ENCODE measurements at regions not wholly inside any gene's neighbourhood (a gene's known extent, or its start where the extent isn't known, plus 50 kb on each side); places are given as distances from the start of the nearest gene placed in this dataset.
A peak's percentile ranks its signal among the peaks of the same experiment; 100 is the strongest.
"Not testable (repeated sequence)": the region's sequence is repeated elsewhere in the genome, so short reads cannot be mapped to it uniquely, and the experiment has no call there.

DNA sequence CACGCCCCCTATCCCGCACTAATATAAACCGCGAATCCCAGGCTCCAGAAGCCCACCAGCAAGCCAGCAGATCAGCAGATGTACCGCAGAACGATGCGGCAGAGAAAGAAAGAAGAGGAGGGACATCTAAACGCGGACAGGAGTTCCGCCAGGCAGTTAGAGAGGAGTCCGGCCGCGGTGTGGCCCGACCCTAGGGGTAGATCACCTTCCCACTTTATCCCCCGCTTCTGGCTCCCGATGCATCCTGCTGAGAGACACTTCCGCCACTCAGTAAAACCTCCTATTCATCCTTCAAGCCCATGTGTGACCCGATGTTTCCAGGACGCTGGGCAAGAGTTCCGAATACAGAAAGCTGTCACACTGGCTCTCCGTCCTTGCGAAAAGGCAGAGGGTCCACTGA, 1046.8 kb downstream of the SLITRK5 start:
- DNase-seq (ENCODE audit: low read depth) = no peak

DNA sequence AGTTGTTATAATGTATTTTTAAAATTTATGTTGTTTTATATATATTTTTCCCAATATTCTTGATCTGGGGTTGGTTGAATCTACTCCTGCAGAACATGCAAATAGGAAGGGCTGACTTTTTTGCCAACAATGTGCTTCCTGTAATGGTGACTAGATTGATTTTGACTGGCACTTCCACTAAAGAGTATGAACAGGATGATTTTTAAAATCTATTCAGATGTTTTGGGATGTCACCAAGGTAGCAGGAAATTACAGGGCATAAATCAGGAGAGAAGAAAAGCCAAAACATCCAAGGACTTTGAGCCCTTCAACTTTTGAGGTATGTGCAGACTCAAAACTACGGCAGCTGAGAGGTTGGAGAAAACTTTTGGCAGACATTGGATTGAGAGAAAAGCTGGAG, 1047.6 kb downstream of the SLITRK5 start:
- DNase-seq (ENCODE audit: low read depth) = no peak

DNA sequence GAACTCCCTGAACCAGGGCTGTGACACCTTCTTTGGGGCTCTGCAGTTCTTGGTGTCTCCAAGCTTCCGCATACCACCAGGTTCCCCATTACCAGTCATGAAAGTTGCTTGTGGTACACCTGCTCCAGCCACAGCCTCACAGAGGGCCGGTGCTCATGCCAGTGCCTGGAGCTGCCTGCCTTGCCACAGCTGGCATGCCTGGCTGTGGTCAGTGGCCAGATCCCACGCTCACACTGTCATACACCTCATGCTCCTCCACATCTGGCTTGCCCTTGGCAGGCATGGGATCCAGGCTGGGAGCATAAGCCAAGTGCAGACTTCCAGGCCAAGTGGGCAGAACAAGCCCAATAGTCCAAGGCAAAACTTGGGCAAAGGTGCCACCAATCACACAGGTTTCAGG, 1054.9 kb downstream of the SLITRK5 start:
- DNase-seq (ENCODE audit: low read depth) = no peak

- not testable (repeated sequence) for DNase-seq (ENCODE audit: low read depth)
These were observed 1056.1 kb downstream of the SLITRK5 start for GRCh38 chr13:88727236-88727635.

DNA sequence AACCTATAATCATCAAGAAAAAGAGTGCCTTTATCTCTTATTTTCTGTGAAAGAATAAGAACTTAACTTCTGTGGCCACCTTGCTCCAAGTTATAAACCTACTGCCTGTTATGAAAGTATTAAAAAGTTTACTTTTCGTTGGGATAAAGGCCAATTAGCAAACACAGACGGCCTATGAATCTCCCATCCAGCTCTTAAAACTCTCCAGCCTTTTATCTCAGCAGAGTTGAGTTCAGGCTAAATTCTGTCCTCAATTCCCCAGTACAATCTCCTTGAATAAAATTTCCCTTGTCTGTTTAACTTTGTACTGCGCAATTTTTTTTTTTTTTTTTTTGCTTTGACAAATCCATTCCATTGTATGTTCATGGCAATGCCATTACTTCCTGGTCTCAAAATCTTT, 1058.4 kb downstream of the SLITRK5 start:
- DNase-seq (ENCODE audit: low read depth) = no peak

GRCh38 chr13:88736026-88736425, 1064.9 kb downstream of the SLITRK5 start:
- DNase-seq (ENCODE audit: low read depth) = no peak

- no peak for DNase-seq (ENCODE audit: low read depth)
These were observed 1068.0 kb downstream of the SLITRK5 start for GRCh38 chr13:88739195-88739594.

- DNase-seq (ENCODE audit: low read depth) = no peak
These were observed 1073.1 kb downstream of the SLITRK5 start for GRCh38 chr13:88744289-88744688.

DNA sequence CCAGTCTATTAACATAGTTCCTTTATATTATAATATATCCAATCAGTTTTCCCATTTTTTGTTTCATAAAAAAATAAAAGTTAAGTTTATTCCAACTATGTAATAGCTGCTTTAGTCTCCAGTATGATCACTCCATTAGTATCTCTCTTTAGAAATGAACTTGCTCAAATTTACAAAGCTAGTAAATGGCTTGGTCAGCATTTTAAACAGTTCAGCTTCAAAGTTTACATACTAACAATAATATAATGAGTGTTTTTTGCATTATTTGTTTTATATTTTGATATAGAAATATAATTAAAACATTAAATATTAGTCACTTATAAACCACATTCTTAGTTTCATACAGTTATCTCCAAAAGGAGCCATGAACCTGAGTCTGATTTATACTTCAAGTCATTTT, 1073.8 kb downstream of the SLITRK5 start:
- DNase-seq (ENCODE audit: low read depth) = no peak

DNA sequence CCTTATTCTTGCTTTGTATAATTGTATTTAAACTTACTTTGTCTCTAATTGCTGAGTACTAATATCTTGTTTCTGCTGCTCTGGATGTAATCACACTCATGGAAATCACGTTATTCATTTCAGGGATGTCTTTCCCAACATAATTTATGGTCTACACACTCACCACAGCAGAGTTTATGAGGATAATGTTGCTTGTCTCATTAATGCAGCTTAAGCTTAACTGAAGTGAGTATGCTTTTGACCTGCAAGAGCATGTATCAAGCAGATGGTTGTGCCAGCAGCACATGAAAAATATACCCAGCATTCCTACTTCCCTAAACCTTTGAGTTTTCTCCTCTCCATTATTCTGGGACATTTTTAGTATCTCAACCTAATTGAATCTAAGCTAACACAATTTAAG, 1080.9 kb downstream of the SLITRK5 start:
- DNase-seq (ENCODE audit: low read depth) = peak; percentile 32

GRCh38 chr13:88754141-88754540, 1083.0 kb downstream of the SLITRK5 start:
- no peak for DNase-seq (ENCODE audit: low read depth)

- no peak for DNase-seq (ENCODE audit: low read depth)
These were observed 1090.0 kb downstream of the SLITRK5 start for GRCh38 chr13:88761145-88761544.

DNA sequence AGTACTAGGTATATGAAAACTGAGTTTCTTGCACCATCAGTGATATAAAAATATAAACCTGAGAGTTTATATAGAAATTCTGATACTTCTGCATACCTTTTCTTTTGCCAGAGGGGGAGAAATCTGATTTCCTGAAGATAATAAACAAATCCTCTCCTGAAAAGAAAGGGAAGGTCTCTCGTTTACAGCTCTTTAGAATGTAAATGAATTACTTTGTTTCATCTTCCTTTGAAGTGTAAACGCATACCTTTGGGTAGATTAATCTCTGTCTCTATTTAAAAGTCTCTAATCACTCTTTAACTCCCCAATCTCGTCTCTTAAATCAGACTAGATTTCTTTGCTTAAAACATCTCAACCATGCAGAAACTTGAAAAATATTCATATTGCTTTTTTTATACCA, 1092.9 kb downstream of the SLITRK5 start:
- DNase-seq (ENCODE audit: low read depth) = no peak

DNA sequence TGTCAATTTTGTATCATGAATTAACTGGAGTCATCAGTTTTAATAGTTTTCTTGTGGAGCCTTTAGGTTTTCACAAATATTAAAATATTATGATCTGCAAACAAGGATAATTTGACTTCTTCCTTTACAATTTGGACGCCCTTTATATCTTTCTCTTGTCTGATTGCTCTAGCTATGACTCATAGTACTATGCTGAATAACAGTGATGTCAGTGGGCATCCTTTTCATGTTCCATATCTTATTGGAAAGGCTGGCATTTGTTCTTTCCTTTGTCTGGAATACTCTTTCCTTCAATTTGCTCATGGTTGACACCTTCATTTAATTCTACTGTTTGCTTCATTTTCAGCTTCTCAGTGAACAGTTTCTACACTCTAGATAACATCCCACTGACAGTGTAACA, 1129.3 kb downstream of the SLITRK5 start:
- no peak for DNase-seq (ENCODE audit: low read depth)

GRCh38 chr13:88801361-88801760, 1130.2 kb downstream of the SLITRK5 start:
- no peak for DNase-seq (ENCODE audit: low read depth)

DNA sequence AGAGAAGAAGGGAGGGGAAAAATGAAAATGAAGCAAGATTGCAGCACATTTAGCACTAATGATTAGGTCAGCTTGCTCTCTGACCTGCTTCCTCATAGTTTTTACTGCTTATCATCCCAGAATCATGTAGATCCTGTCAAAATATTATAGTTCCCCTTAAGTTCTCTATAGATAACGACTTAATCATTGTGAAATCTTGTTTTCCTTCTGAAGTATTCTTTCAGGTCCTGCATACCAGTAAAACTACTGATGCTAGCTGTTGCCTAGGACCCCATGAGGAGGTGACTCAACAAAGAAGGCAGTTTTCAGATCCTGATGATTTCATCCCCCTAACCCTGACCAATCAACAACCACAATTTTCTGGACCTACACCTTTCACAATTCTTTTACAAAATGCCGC, 1131.7 kb downstream of the SLITRK5 start:
- DNase-seq (ENCODE audit: low read depth) = peak; percentile 70

GRCh38 chr13:88806438-88806837, 1135.3 kb downstream of the SLITRK5 start:
- DNase-seq (ENCODE audit: low read depth) = no peak

- no peak for DNase-seq (ENCODE audit: low read depth)
These were observed 1146.4 kb downstream of the SLITRK5 start for GRCh38 chr13:88817560-88817959.

- DNase-seq (ENCODE audit: low read depth) = no peak
These were observed 1151.9 kb downstream of the SLITRK5 start for GRCh38 chr13:88823114-88823513.

GRCh38 chr13:88824218-88824617, 1153.0 kb downstream of the SLITRK5 start:
- DNase-seq (ENCODE audit: low read depth) = no peak

- DNase-seq (ENCODE audit: low read depth) = no peak
These were observed 1168.9 kb downstream of the SLITRK5 start for GRCh38 chr13:88840085-88840484.

- not testable (repeated sequence) for DNase-seq (ENCODE audit: low read depth)
These were observed 1181.1 kb downstream of the SLITRK5 start for GRCh38 chr13:88852293-88852692.

GRCh38 chr13:88857256-88857655, 1186.1 kb downstream of the SLITRK5 start:
- no peak for DNase-seq (ENCODE audit: low read depth)

GRCh38 chr13:88862095-88862620, 1191.0 kb downstream of the SLITRK5 start:
- no peak for DNase-seq (ENCODE audit: low read depth)

DNA sequence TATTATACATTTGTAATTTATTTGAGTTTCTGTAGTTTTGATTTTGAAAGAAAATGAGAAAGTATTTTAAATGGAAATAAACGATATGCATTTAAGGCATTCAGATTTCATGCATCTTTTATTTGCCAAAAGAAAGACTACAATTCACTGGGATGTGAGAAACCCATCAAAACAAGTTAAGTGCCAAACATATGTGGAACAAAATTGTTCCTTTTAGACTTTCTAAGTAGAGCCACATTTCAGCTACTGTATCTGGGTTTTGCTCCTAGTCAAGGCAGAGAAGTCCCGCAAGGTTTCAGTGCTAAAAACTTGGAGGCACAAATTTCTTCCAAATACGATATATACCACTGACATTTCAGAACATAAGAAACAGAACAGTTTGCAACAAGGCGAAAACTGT, 1191.9 kb downstream of the SLITRK5 start:
- DNase-seq (ENCODE audit: low read depth) = no peak

Measured in amniotic epithelial cell (primary cell).